ENCODE measurements at regions not wholly inside any gene's neighbourhood (a gene's known extent, or its start where the extent isn't known, plus 50 kb on each side); places are given as distances from the start of the nearest gene placed in this dataset.

- intact Hi-C loops (cut with DNase I): no loop called here
- H3K36me3 ChIP-seq (ENCODE audit: insufficient read depth in 1 of 2, low read depth in 1 of 2): no peaks in the 10 kb centered on the region
- TF ChIP-seq CTCF (IDR thresholded peaks at IDR 0.05): no peak
- ATAC-seq (no peak), DNase-seq (no peak)
- no peak overlapping the region for H3K4me3 ChIP-seq
- H3K27ac ChIP-seq: no peak overlapping the region
- no peaks in the 10 kb centered on the region for H3K9me3 ChIP-seq
- 32 to 52% (median 35%) methylated on average over 4 of the region's 4 CpGs for WGBS, 3 donors
- H3K4me1 ChIP-seq: peaks cover 3% of the 10 kb centered on the region
- H3K27me3 ChIP-seq (ENCODE audit: insufficient read depth in 3 of 3, low read length in 2 of 3): no peaks in the 10 kb centered on the region
Observed at GRCh38 chr14:89477391-89477790, 60.4 kb upstream of the FOXN3 start.

DNA sequence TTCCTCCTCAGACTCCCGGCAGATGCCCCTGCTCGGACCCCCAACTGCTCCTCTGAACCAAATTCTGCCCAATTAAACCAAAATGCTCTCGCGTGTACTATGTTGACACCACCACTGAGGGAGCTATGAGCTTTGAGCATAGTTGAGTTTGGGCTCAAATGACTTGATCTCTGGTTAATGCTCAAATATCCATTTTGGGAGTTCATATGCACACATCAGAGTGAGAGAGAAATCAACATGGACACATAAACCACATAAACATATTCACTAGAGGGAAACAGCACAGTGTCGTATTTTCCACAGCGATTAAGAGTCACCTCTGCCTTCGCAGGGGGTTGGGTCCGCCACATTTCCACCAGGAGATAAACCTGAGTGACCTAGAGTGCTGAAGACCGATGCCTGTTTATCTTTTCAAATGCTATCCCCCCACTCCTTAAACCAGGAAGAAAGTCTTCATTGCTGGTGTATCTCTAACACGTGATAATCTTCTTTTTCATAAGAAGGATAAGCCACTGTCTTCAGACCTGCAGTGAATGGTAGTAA is 59.4 kb upstream of the FOXN3 start:
- TF ChIP-seq CTCF (IDR thresholded peaks at IDR 0.05): no peak
- Histone ChIP-seq H3K27me3 (ENCODE audit: insufficient read depth in 3 of 3, low read length in 2 of 3) (no peaks in the 10 kb centered on the region), H3K9me3 (no peaks in the 10 kb centered on the region), H3K27ac (no peak overlapping the region), H3K4me1 (peaks cover 3% of the 10 kb centered on the region), H3K36me3 (ENCODE audit: insufficient read depth in 1 of 2, low read depth in 1 of 2) (no peaks in the 10 kb centered on the region), H3K4me3 (no peak overlapping the region)
- WGBS, 3 donors: 94 to 97% (median 95%) methylated on average over 10 of the region's 10 CpGs
- intact Hi-C loops (cut with DNase I): no loop called here
- ATAC-seq (no peak), DNase-seq (no peak)

DNA sequence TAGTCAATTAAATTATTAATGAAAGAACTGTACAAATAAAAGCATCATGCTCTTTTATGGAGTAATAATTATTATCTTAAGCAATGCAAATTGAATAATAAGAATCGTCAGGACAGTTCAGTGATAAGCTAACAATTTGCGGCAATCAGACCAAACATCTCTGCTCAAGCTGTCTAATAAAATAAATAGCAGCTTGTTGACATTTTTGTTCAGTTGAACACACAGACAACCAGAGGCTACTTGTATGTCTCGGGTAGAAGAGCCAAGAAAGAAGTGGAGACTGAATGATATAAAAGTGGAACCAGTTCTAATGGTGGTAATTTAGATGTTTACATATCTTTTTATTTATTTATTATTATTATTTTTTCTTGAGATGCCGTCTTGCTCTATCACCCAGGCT is 57.4 kb upstream of the FOXN3 start:
- no peak for TF ChIP-seq CTCF (IDR thresholded peaks at IDR 0.05)

DNA sequence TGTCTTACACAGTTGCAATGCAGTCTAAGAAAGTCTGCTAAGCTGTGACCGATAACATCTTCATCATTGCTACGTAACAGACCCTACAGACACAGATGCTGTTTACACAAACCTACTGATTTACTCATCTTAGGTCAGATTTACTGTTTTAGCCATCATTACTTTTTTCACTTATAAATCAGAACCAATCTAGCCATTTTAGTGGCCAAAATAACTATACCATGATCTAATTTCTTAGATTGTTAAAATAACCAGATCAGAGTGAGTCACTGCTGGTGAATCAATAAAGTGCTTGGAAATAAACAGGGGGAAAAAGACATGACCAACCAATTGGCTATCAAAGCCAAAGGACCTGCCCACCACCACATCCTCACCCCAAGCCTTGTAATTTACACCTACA is 57.0 kb upstream of the FOXN3 start:
- ATAC-seq: no peak
- 89 to 91% (median 91%) methylated on average over 2 of the region's 2 CpGs for WGBS, 3 donors
- no peak overlapping the region for H3K4me3 ChIP-seq
- H3K36me3 ChIP-seq (ENCODE audit: insufficient read depth in 1 of 2, low read depth in 1 of 2): no peaks in the 10 kb centered on the region
- no peak overlapping the region for H3K27ac ChIP-seq
- intact Hi-C loops (cut with DNase I): no loop called here
- TF ChIP-seq CTCF (IDR thresholded peaks at IDR 0.05): no peak
- no peaks in the 10 kb centered on the region for H3K27me3 ChIP-seq (ENCODE audit: insufficient read depth in 3 of 3, low read length in 2 of 3)
- H3K9me3 ChIP-seq: no peaks in the 10 kb centered on the region
- DNase-seq: no peak
- peaks cover 18% of the 10 kb centered on the region for H3K4me1 ChIP-seq

More for the DNA sequence above, 57.4 kb upstream of the FOXN3 start:
- no peaks in the 10 kb centered on the region for H3K27me3 ChIP-seq (ENCODE audit: insufficient read depth in 3 of 3, low read length in 2 of 3)
- no peaks in the 10 kb centered on the region for H3K36me3 ChIP-seq (ENCODE audit: insufficient read depth in 1 of 2, low read depth in 1 of 2)
- ATAC-seq (no peak), DNase-seq (no peak)
- 94 to 98% (median 97%) methylated on average over 4 of the region's 4 CpGs for WGBS, 3 donors
- no peak overlapping the region for H3K4me3 ChIP-seq
- intact Hi-C loops (cut with DNase I): no loop called here
- H3K9me3 ChIP-seq: no peaks in the 10 kb centered on the region
- H3K27ac ChIP-seq: no peak overlapping the region
- H3K4me1 ChIP-seq: peaks cover 18% of the 10 kb centered on the region

DNA sequence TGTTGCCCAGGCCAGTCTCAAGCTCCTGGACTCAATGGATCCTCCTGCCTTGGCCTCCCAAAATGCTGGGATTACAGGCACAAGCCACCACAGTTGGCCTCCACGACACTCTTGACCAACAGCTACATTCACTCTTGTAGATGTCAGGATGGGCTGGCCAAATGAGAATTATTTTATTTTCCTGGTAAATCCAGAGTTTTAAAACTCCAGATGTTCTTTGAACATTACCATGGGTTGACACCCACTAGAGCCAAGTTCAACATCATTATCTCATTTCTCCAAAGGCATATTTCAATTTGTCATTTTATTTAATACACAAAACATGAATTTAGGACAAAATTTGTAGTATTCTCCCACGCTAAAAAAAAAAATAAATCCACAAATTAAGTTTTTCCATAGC is 56.5 kb upstream of the FOXN3 start:
- Histone ChIP-seq H3K27me3 (ENCODE audit: insufficient read depth in 3 of 3, low read length in 2 of 3) (no peaks in the 10 kb centered on the region), H3K27ac (no peak overlapping the region), H3K36me3 (ENCODE audit: insufficient read depth in 1 of 2, low read depth in 1 of 2) (no peaks in the 10 kb centered on the region), H3K4me3 (no peak overlapping the region), H3K9me3 (no peaks in the 10 kb centered on the region), H3K4me1 (peaks cover 18% of the 10 kb centered on the region)
- DNase-seq: no peak
- ATAC-seq: no peak
- TF ChIP-seq CTCF (IDR thresholded peaks at IDR 0.05): no peak
- intact Hi-C loops (cut with DNase I): no loop called here
- 75 to 79% (median 76%) methylated on average over 2 of the region's 2 CpGs for WGBS, 3 donors

Measured in psoas muscle (tissue), 7 donors.